ENCODE measurements at regions not wholly inside any gene's neighbourhood (a gene's known extent, or its start where the extent isn't known, plus 50 kb on each side); places are given as distances from the start of the nearest gene placed in this dataset.
A peak's percentile ranks its signal among the peaks of the same experiment; 100 is the strongest.
"Not testable (repeated sequence)": the region's sequence is repeated elsewhere in the genome, so short reads cannot be mapped to it uniquely, and the experiment has no call there.

DNA sequence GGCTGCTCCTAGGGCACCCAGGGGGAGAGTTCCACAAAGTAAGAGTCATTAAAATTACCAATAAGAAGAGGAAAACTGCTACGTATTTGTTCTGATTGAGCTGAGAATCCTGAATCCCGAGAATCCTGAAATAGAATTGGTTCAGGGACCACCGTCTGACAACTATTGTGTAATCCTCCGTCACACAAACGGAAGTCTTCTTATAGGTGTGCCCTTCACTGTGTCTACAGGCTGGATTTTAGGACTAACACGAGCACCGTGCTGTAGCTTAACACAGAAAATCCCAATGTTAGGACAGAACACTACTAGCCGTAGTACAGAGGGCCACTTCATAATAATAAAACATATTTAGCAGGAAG lies 50.6 kb upstream of the RNF182 start:
- no peak for DNase-seq (ENCODE audit: low read depth in 2 of 2)

DNA sequence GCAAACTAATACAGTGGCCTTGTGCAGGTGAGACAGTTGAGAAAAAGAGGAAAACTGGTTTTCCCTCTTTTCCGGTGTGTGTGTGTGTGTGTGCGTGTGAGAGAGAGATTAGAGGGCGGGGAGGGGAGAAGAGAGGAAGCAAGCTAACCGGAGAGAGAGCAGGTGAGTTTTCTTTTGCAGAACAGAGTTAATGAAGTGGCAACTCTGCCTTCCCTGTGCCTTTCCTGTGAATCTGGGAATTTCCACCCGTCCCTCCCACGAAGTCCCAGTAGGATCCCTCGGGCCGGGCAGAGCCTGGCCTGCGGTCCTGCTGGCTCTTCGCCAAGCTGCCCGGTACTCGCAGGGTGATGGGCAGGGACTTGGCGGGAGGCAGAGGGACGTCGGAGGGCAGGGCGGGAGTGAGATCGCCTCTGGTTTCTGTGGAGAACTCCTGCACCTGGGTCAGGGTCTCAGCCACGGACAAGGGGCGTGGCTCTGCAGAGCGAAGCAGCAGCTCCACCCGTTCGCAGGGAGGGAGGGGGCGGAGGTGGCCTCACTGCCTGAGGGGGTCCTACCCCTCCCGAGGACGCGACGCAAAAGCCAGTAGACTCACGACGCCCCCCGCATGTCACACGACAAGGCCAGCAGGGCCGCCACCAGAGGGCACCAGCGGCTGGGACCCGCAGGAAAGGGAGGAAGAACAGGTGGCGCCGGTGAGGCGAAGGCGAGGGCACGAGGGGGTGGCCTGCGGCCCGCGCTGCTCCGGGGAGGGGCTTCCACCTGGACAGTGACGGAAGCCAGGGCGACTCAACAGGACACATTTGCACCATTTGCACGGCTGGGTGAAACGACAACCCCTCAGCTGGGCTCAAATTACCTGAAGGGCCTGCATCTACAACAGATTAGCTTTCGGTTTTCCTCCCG lies 51.2 kb upstream of the RNF182 start:
- peak; percentile 19 to 59 for DNase-seq (ENCODE audit: low read depth in 2 of 2)

DNA sequence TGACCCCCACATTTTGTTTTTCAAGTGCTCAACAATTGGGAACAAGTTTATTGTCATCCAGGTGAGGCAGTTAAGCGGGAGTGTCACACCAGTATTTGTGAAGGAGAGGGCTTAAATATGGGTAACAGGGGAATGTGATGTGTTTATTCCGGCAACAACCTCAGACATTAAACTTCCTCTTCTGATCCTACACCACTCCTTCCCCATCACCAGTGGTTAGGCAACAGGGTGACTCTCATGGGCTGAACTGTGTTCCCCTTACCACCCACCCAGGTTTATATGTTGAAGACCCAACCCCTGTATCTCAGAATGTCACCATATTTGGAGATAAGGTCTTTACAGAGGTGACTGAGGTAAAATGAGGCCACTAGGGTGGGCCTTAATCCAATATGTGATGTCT lies 52.1 kb upstream of the RNF182 start:
- DNase-seq (ENCODE audit: low read depth in 2 of 2): no peak

DNA sequence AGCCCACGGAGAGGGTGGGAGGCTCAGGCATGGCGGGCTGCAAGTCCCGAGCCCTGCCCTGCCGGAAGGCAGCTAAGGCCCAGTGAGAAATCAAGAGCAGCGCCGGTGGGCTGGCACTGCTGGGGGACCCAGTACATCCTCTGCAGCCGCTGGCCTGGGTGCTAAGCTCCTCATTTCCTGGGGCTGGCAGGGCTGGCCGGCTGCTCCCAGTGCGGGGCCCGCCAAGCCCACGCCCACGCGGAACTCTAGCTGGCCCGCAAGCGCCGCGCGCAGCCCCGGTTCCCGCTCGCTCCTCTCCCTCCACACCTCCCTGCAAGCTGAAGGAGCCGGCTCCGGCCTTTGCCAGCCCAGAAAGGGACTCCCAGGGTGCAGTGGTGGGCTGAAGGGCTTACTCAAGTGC lies 52.7 kb upstream of the RNF182 start:
- DNase-seq (ENCODE audit: low read depth in 2 of 2): not testable (repeated sequence)

GRCh38 chr6:13870214-13870830 lies 54.4 kb upstream of the RNF182 start:
- no peak for DNase-seq (ENCODE audit: low read depth in 2 of 2)

DNA sequence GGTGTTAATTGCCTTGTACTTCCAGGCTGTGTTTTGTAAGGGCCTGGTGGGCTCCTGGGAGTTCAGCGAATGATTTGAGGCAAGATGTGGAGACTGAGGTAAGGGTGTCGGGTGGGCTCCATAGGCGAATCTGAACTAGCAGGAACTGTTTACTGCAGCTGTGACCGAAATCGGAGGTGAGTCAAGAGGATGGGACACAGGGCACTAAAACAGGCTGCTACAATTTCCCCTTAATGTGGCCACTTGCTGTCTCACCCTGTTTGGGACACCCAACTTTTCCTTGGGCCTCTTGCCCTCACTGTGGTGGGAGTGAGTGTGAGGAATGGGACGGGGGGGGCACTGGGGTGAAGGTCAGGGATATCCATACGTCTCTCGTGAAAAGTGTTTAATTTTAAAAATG lies 53.9 kb upstream of the MCUR1 start:
- no peak for DNase-seq (ENCODE audit: low read depth in 2 of 2)

DNA sequence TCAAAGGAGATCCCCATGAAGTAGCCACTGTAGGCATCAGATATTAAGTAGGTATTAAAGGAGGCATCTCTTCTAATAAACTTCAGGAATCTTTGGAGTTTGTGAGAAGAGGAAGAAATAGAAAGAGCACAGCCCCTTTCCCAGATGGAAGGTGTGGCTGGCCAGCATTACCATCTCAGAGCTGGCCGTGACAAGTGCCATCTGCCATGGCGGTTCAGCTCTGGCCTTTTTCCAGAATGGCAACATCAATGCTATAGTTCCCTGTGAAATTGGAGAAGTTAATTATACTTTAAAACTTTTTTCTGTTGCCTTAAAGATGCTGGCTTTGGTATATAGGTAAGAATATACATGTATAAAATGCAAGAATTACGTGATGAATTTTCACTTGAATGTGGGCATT lies 51.9 kb upstream of the MCUR1 start:
- DNase-seq (ENCODE audit: low read depth in 2 of 2): no peak

DNA sequence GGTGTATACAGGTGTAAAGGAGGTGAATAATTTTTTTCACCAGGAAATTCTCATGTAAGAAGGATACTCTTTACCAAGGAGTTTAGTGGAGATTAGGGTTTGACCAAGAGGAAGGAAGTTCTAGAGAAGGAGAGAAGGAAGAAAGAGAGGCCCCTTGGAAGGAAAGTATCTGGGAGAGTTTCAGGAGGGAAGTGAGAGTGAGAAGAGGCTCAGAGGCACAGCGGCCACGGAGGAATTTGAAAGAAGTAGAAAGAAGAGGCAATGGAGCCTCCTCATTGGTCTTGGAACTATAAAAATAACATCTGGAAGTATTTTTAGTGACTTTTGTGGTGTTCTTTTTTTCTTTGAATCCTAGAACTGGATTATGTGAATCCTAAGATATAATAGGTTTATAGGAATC lies 50.8 kb upstream of the MCUR1 start:
- no peak for DNase-seq (ENCODE audit: low read depth in 2 of 2)

GRCh38 chr6:13864669-13865068 lies 50.3 kb upstream of the MCUR1 start:
- DNase-seq (ENCODE audit: low read depth in 2 of 2): not testable (repeated sequence)
